ENCODE measurements at regions not wholly inside any gene's neighbourhood (a gene's known extent, or its start where the extent isn't known, plus 50 kb on each side); places are given as distances from the start of the nearest gene placed in this dataset.
"Not testable (repeated sequence)": the region's sequence is repeated elsewhere in the genome, so short reads cannot be mapped to it uniquely, and the experiment has no call there.

DNA sequence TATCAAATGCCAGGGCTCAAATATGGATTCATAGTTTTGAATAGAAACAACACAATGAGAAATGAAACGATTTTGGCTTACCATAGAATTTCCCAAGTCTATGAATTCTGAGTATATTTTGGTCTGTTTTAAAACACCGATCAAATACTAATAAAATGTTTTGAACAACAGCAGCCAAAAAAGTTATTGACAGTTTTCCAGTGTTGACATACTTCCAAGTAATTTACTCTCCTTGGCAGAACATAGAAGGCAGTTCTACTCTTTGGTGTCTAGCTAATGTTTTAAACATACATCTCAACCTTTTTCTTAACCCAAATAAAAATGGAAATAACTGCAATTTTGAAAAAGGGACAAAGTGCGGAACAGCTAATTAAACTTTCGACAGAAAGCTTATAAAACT is 1419.8 kb downstream of the ADGRL3 start:
- DNase-seq: no peak
- H3K36me3 ChIP-seq: no peaks in the 10 kb centered on the region
- H3K27ac ChIP-seq: no peak overlapping the region
- no peaks in the 10 kb centered on the region for H3K4me1 ChIP-seq
- intact Hi-C loops (cut with DNase I): no loop called here
- 76 to 79% methylated on average over 4 of the region's 4 CpGs for WGBS, 2 donors
- no peak for TF ChIP-seq POLR2A (IDR thresholded peaks at IDR 0.05)
- TF ChIP-seq, protein P1, sequence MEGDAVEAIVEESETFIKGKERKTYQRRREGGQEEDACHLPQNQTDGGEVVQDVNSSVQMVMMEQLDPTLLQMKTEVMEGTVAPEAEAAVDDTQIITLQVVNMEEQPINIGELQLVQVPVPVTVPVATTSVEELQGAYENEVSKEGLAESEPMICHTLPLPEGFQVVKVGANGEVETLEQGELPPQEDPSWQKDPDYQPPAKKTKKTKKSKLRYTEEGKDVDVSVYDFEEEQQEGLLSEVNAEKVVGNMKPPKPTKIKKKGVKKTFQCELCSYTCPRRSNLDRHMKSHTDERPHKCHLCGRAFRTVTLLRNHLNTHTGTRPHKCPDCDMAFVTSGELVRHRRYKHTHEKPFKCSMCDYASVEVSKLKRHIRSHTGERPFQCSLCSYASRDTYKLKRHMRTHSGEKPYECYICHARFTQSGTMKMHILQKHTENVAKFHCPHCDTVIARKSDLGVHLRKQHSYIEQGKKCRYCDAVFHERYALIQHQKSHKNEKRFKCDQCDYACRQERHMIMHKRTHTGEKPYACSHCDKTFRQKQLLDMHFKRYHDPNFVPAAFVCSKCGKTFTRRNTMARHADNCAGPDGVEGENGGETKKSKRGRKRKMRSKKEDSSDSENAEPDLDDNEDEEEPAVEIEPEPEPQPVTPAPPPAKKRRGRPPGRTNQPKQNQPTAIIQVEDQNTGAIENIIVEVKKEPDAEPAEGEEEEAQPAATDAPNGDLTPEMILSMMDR (IDR thresholded peaks at IDR 0.05): no peak
- H3K4me3 ChIP-seq: no peak overlapping the region
- H3K27me3 ChIP-seq: no peaks in the 10 kb centered on the region
- no peaks in the 10 kb centered on the region for H3K9me3 ChIP-seq

DNA sequence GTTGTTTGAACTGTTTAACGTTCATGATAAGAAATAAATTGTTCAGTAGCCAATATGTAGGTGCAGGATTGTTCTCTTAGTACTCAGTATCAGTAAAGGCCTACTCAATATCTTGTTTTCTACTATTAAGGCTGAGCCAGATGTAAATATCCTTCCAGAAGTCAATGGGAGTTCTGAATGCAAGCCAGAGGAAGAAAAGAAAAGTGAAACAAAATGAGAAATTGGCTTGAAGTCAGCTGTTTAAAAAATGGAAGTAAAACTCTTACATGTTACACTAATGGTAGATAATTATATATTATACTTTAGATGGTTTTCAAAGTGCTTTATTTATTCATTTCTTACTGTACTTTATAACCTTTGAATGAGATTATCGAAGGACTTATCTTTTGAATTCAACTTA is 1417.9 kb downstream of the ADGRL3 start:
- no peaks in the 10 kb centered on the region for H3K4me1 ChIP-seq
- H3K4me3 ChIP-seq: no peak overlapping the region
- TF ChIP-seq, protein P1 (IDR thresholded peaks at IDR 0.05): no peak
- no peak for TF ChIP-seq POLR2A (IDR thresholded peaks at IDR 0.05)
- no peaks in the 10 kb centered on the region for H3K27me3 ChIP-seq
- WGBS, 2 donors: 57 to 59% methylated on average over 2 of the region's 2 CpGs
- intact Hi-C loops (cut with DNase I): no loop called here
- H3K27ac ChIP-seq: no peak overlapping the region
- no peaks in the 10 kb centered on the region for H3K36me3 ChIP-seq
- DNase-seq: no peak
- H3K9me3 ChIP-seq: no peaks in the 10 kb centered on the region

DNA sequence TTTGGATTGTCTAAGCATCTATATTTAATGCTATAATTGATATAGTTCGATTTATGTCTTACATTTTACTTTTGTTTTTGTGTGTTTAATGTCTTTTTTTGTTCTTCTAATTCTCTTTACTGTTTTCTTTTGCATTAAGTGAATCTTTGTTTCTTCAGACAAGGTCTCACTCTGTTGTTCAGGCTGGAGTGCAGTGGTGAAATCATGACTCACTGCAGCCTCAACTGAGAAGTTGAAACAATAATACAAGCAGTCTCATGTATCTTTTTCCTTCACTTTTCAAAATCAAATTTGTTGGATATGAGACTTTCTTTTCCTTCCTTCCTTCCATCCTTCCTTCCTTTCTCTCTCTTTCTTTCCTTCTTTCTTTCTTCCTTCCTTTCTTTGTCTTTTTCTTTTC is 1401.6 kb downstream of the ADGRL3 start:
- 31 to 54% methylated on average over 1 of the region's 1 CpG for WGBS, 2 donors
- no peak for DNase-seq
- no peak overlapping the region for H3K4me3 ChIP-seq
- no peaks in the 10 kb centered on the region for H3K36me3 ChIP-seq
- TF ChIP-seq, protein P1 (IDR thresholded peaks at IDR 0.05): no peak
- TF ChIP-seq POLR2A (IDR thresholded peaks at IDR 0.05): no peak
- intact Hi-C loops (cut with DNase I): no loop called here
- no peaks in the 10 kb centered on the region for H3K27me3 ChIP-seq
- H3K4me1 ChIP-seq: no peaks in the 10 kb centered on the region
- H3K9me3 ChIP-seq: no peaks in the 10 kb centered on the region
- no peak overlapping the region for H3K27ac ChIP-seq

DNA sequence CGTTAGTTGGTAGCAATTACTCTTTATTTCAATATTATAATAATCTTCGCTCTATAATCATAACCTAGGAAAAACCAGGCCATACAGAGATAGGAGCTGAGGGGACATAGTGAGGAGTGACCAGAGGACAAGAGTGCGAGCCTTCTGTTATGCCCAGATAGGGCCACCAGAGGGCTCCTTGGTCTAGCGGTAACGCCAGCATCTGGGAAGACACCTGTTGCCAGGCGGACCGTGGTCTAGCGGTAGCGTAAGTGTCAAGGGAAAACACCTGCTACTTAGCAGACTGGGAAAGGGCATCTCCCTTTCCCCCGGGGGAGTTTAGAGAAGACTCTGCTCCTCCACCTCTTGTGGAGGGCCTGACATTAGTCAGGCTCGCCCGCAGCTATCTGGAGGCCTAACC is 1395.1 kb downstream of the ADGRL3 start:
- 61 to 75% methylated on average over 12 of the region's 12 CpGs for WGBS, 2 donors
- H3K4me1 ChIP-seq; H3K36me3 ChIP-seq; intact Hi-C loops (cut with DNase I); H3K4me3 ChIP-seq; H3K27me3 ChIP-seq; H3K27ac ChIP-seq; DNase-seq; H3K9me3 ChIP-seq: not testable (repeated sequence)
- TF ChIP-seq, protein P1 (IDR thresholded peaks at IDR 0.05): peak in 1 of 6 experiments; percentile 13

DNA sequence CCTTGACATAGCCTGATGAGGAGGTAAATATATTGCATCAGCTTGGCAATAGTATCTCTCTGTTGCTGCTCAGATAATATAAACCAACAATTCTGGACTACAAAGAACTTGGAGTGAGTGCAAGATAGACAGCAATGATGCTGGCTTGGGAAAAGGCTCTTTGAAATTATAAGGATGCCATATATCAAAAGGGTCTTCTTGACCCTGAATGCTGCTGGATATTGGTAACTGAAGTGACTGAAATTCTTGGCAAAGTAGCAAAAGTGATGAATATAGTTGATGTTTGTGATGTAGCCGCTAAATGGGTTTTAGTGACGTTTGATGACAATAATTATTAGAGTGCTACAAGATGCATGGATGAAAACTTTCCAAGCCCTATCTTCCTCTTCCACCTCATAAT is 1391.6 kb downstream of the ADGRL3 start:
- peaks cover 0 to 7% (median 0%) of the 10 kb centered on the region in 3 donors for H3K9me3 ChIP-seq
- no peaks in the 10 kb centered on the region for H3K27me3 ChIP-seq
- intact Hi-C loops (cut with DNase I): no loop called here
- TF ChIP-seq, protein P1 (IDR thresholded peaks at IDR 0.05): no peak
- no peak for TF ChIP-seq POLR2A (IDR thresholded peaks at IDR 0.05)
- H3K27ac ChIP-seq: no peak overlapping the region
- 82 to 83% methylated on average over 2 of the region's 2 CpGs for WGBS, 2 donors
- H3K4me3 ChIP-seq: no peak overlapping the region
- H3K36me3 ChIP-seq: no peaks in the 10 kb centered on the region
- no peaks in the 10 kb centered on the region for H3K4me1 ChIP-seq
- no peak for DNase-seq

Measured in esophagus squamous epithelium (tissue), 5 donors.